Loucy (cell line): ENCODE measurements at regions not wholly inside any gene's neighbourhood (a gene's known extent, or its start where the extent isn't known, plus 50 kb on each side); places are given as distances from the start of the nearest gene placed in this dataset.

Experiments
- H2AFZ ChIP-seq: fragments of 200-600 bp; sonication (generic); 2 replicates; pipeline ENCODE4 v1.6.0; 2016; ENCODE audit warnings: antibody characterized with exemption, mild to moderate bottlenecking, low read length, moderate library complexity
- H3F3A ChIP-seq: fragments of 200-600 bp; 2 replicates; pipeline ENCODE4 v1.6.0; 2016; ENCODE audit warnings: antibody characterized with exemption, low read depth, mild to moderate bottlenecking
- H3K27me3 ChIP-seq: fragments of 200-600 bp; sonication (generic); 2 replicates; pipeline ENCODE4 v1.6.1; 2014; ENCODE audit warnings: low read length, mild to moderate bottlenecking; ENCODE audit not compliant: insufficient read depth, poor library complexity, severe bottlenecking
- H3K36me3 ChIP-seq: fragments of 200-600 bp; sonication (generic); 2 replicates; pipeline ENCODE4 v1.6.1; 2016; ENCODE audit warnings: low read length; ENCODE audit not compliant: insufficient read depth
- H3K4me1 ChIP-seq: fragments of 200-600 bp; sonication (generic); 2 replicates; pipeline ENCODE4 v1.5.1; 2014; ENCODE audit warnings: low read length, mild to moderate bottlenecking; ENCODE audit not compliant: insufficient read depth, poor library complexity, severe bottlenecking
- H3K4me2 ChIP-seq: fragments of 200-600 bp; sonication (generic); 2 replicates; pipeline ENCODE4 v1.6.0; 2014; ENCODE audit warnings: antibody characterized with exemption, low read length, low read depth, mild to moderate bottlenecking; ENCODE audit not compliant: poor library complexity, severe bottlenecking
- H3K4me3 ChIP-seq: fragments of 200-600 bp; sonication (generic); 2 replicates; pipeline ENCODE4 v1.5.1; 2014; ENCODE audit warnings: low read length, mild to moderate bottlenecking, mixed read lengths; ENCODE audit not compliant: poor library complexity, severe bottlenecking
- H3K79me2 ChIP-seq: fragments of 200-600 bp; sonication (generic); 2 replicates; pipeline ENCODE4 v1.6.1; 2014; ENCODE audit warnings: low read length; ENCODE audit not compliant: insufficient read depth
- H3K9ac ChIP-seq: fragments of 200-600 bp; sonication (generic); 2 replicates; pipeline ENCODE4 v1.6.0; 2014; ENCODE audit warnings: mild to moderate bottlenecking, low read depth, low read length, moderate library complexity; ENCODE audit not compliant: poor library complexity, severe bottlenecking
- H3K9me2 ChIP-seq: fragments of 200-600 bp; sonication (generic); replicated peaks from 2 replicates; pipeline ENCODE4 v1.6.1; 2016; ENCODE audit warnings: low read depth, low read length, mixed read lengths
- H3K9me3 ChIP-seq: fragments of 200-600 bp; sonication (generic); 2 replicates; pipeline ENCODE4 v1.6.1; 2014; ENCODE audit warnings: mild to moderate bottlenecking, antibody characterized with exemption, low read length, low read depth; ENCODE audit not compliant: insufficient read depth
- H4K20me1 ChIP-seq: fragments of 200-600 bp; sonication (generic); 2 replicates; pipeline ENCODE4 v1.6.0; 2014; ENCODE audit warnings: antibody characterized with exemption, low read length, mild to moderate bottlenecking; ENCODE audit not compliant: insufficient read depth, poor library complexity, severe bottlenecking
- EZH2phosphoT487 ChIP-seq: fragments of 200-600 bp; IDR thresholded peaks from 2 replicates; pipeline ENCODE4 v1.6.1; 2018; ENCODE audit warnings: antibody characterized with exemption, mild to moderate bottlenecking, moderate library complexity, borderline replicate concordance
- TF ChIP-seq, protein P1 (sequence below): fragments of 200-600 bp; sonication (generic); conservative IDR thresholded peaks from 2 replicates; pipeline ENCODE4 v1.5.1; 2014; ENCODE audit warnings: mild to moderate bottlenecking, antibody characterized with exemption, low read length

DNA sequence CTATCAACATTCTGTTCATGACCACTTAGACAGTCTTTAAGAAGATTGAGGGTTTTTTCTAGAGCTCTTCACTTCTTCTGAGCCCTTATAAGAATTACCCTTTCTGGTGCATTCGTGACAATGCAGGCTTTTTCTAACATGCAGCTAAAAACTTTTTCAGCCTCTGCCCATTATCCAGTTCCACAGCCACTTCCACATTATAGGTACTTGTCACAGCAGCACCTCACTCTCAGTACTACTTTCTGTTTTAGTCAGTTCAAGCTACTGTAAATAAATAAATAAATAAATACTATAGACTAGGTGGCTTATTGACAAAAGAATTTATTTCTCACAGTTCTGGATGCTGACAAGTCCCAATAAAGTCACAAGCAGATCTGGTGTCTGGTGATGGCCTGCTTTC is 284.4 kb upstream of the PKN2 start:
- Histone ChIP-seq H3K9me2 (no peaks in the 10 kb centered on the region), H3F3A (no peaks in the 10 kb centered on the region), H3K4me1 (no peaks in the 10 kb centered on the region)

DNA sequence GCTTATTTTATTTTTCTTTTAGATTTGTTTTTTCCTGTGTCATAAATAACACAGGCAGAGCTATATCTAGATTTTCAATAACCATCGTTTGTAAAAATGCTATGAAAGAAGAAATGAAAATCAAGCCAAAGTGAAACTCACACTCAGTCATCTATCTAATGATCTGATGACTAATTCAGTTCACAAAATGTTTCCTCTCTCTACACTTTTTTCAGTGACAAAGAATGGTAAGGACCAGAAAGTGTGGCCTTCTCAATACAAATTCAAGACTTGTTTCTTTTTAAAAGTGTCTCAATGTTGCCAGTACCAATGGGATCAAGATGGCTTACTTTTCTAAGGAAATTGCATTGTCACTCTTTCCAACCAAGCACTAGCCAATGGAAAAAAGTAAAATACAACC is 282.8 kb upstream of the PKN2 start:
- no peak overlapping the region for H3K9ac ChIP-seq
- no peak overlapping the region for H2AFZ ChIP-seq
- H3K9me3 ChIP-seq: no peaks in the 10 kb centered on the region
- no peak overlapping the region for H3K4me2 ChIP-seq
- no peaks in the 10 kb centered on the region for H3K27me3 ChIP-seq
- TF ChIP-seq EZH2phosphoT487: no peak
- TF ChIP-seq, protein P1, sequence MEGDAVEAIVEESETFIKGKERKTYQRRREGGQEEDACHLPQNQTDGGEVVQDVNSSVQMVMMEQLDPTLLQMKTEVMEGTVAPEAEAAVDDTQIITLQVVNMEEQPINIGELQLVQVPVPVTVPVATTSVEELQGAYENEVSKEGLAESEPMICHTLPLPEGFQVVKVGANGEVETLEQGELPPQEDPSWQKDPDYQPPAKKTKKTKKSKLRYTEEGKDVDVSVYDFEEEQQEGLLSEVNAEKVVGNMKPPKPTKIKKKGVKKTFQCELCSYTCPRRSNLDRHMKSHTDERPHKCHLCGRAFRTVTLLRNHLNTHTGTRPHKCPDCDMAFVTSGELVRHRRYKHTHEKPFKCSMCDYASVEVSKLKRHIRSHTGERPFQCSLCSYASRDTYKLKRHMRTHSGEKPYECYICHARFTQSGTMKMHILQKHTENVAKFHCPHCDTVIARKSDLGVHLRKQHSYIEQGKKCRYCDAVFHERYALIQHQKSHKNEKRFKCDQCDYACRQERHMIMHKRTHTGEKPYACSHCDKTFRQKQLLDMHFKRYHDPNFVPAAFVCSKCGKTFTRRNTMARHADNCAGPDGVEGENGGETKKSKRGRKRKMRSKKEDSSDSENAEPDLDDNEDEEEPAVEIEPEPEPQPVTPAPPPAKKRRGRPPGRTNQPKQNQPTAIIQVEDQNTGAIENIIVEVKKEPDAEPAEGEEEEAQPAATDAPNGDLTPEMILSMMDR: no peak
- H4K20me1 ChIP-seq: no peaks in the 10 kb centered on the region
- H3K4me1 ChIP-seq: no peaks in the 10 kb centered on the region
- H3K4me3 ChIP-seq: no peak overlapping the region
- H3K9me2 ChIP-seq: no peaks in the 10 kb centered on the region
- no peaks in the 10 kb centered on the region for H3K36me3 ChIP-seq
- no peaks in the 10 kb centered on the region for H3K79me2 ChIP-seq
- H3F3A ChIP-seq: no peaks in the 10 kb centered on the region

More for the DNA sequence above, 284.4 kb upstream of the PKN2 start:
- H3K27me3 ChIP-seq: no peaks in the 10 kb centered on the region
- H3K36me3 ChIP-seq: no peaks in the 10 kb centered on the region
- TF ChIP-seq, protein P1: no peak
- no peak for TF ChIP-seq EZH2phosphoT487
- H3K9me3 ChIP-seq: no peaks in the 10 kb centered on the region
- H2AFZ ChIP-seq: no peak overlapping the region
- no peaks in the 10 kb centered on the region for H3K79me2 ChIP-seq
- no peak overlapping the region for H3K4me3 ChIP-seq
- H4K20me1 ChIP-seq: no peaks in the 10 kb centered on the region
- no peak overlapping the region for H3K9ac ChIP-seq
- no peak overlapping the region for H3K4me2 ChIP-seq

DNA sequence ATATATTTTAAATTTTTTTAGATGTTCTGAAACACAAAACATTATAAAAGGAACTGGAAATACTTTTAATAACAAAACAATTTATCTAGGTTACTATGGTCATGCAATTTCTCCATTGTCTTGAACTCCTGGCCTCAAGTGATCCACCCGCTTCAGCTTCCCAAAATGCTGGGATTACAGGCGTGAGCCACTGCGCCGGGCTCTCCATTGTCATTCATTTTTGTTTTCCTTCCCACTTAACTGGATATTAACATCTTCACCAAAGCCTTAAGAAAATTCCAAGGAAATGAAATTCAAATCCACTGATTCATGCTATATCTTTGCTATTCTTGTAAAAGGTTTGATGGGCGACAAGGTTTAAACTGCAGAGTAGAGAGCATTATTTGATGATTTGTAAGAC is 279.5 kb upstream of the PKN2 start:
- no peaks in the 10 kb centered on the region for H3K27me3 ChIP-seq
- no peaks in the 10 kb centered on the region for H3K4me1 ChIP-seq
- no peaks in the 10 kb centered on the region for H3K79me2 ChIP-seq
- H3K9me2 ChIP-seq: no peaks in the 10 kb centered on the region
- H3F3A ChIP-seq: no peaks in the 10 kb centered on the region
- no peak overlapping the region for H3K4me2 ChIP-seq
- no peaks in the 10 kb centered on the region for H4K20me1 ChIP-seq
- no peak overlapping the region for H3K9ac ChIP-seq
- H2AFZ ChIP-seq: no peak overlapping the region
- H3K9me3 ChIP-seq: no peaks in the 10 kb centered on the region
- no peaks in the 10 kb centered on the region for H3K36me3 ChIP-seq
- no peak overlapping the region for H3K4me3 ChIP-seq
- TF ChIP-seq EZH2phosphoT487: no peak
- TF ChIP-seq, protein P1: no peak
